ENCODE measurements at regions not wholly inside any gene's neighbourhood (a gene's known extent, or its start where the extent isn't known, plus 50 kb on each side); places are given as distances from the start of the nearest gene placed in this dataset.

GRCh38 chr6:55016261-55016660 is 158.1 kb upstream of the HCRTR2 start:
- TF ChIP-seq, protein P1, sequence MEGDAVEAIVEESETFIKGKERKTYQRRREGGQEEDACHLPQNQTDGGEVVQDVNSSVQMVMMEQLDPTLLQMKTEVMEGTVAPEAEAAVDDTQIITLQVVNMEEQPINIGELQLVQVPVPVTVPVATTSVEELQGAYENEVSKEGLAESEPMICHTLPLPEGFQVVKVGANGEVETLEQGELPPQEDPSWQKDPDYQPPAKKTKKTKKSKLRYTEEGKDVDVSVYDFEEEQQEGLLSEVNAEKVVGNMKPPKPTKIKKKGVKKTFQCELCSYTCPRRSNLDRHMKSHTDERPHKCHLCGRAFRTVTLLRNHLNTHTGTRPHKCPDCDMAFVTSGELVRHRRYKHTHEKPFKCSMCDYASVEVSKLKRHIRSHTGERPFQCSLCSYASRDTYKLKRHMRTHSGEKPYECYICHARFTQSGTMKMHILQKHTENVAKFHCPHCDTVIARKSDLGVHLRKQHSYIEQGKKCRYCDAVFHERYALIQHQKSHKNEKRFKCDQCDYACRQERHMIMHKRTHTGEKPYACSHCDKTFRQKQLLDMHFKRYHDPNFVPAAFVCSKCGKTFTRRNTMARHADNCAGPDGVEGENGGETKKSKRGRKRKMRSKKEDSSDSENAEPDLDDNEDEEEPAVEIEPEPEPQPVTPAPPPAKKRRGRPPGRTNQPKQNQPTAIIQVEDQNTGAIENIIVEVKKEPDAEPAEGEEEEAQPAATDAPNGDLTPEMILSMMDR (IDR thresholded peaks at IDR 0.05) = no peak
- no peak overlapping the region for H3K4me3 ChIP-seq
- no peaks in the 10 kb centered on the region for H3K27me3 ChIP-seq
- H3K9me3 ChIP-seq = no peaks in the 10 kb centered on the region
- no peaks in the 10 kb centered on the region for H3K36me3 ChIP-seq
- intact Hi-C loops (cut with DNase I; ENCODE audit: low total_unique reads) = no loop called here
- H3K4me1 ChIP-seq = peaks cover 0 to 19% (median 8%) of the 10 kb centered on the region in 4 donors
- DNase-seq = no peak
- no peak overlapping the region for H3K27ac ChIP-seq

DNA sequence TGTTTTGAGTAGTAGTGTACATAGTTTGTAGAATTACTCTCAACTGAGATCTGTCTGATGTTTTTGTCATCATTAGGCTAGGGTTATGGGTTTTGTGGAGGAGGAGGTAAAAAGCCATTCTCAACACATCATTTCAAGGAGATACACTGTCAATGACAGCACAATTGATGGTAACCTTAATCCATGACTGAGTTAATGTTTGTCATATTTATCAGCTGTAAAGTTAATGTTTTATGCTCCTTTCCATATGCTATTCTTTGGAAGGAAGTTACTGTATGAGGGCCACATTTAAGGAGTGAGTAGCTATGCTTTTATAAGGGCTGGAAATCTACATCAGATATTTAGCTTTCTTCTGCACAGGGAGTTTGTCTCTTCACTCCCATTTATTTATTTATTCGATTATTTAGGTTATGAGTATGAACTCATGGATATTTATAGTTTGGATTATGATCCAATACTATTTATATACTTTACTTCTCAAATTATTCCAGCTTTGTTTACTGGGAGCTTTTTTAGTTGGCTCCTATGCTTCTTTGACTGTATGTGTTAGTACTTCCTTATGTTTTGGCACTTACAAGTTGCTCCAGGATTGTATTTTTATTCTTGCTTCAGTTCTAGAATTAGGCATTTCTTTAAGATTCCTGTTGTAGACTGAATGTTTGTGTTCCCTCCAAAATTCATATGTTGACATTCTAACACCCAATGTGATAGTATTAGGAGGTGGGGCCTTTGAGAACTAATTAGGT is 156.6 kb upstream of the HCRTR2 start:
- no peak for DNase-seq
- intact Hi-C loops (cut with DNase I; ENCODE audit: low total_unique reads) = no loop called here
- no peak overlapping the region for H3K4me3 ChIP-seq
- H3K27ac ChIP-seq = no peak overlapping the region
- peaks cover 0 to 19% (median 8%) of the 10 kb centered on the region in 4 donors for H3K4me1 ChIP-seq
- no peaks in the 10 kb centered on the region for H3K27me3 ChIP-seq
- H3K36me3 ChIP-seq = no peaks in the 10 kb centered on the region
- H3K9me3 ChIP-seq = no peaks in the 10 kb centered on the region
- TF ChIP-seq, protein P1 (IDR thresholded peaks at IDR 0.05) = no peak

- H3K9me3 ChIP-seq = no peaks in the 10 kb centered on the region
- H3K27ac ChIP-seq = no peak overlapping the region
- peaks cover 0 to 11% (median 4%) of the 10 kb centered on the region in 4 donors for H3K4me1 ChIP-seq
- H3K4me3 ChIP-seq = no peak overlapping the region
- no peak for DNase-seq
- H3K36me3 ChIP-seq = no peaks in the 10 kb centered on the region
- TF ChIP-seq, protein P1 (IDR thresholded peaks at IDR 0.05) = no peak
- H3K27me3 ChIP-seq = no peaks in the 10 kb centered on the region
- intact Hi-C loops (cut with DNase I; ENCODE audit: low total_unique reads) = no loop called here
Observed at GRCh38 chr6:55019591-55019990, 154.7 kb upstream of the HCRTR2 start.

DNA sequence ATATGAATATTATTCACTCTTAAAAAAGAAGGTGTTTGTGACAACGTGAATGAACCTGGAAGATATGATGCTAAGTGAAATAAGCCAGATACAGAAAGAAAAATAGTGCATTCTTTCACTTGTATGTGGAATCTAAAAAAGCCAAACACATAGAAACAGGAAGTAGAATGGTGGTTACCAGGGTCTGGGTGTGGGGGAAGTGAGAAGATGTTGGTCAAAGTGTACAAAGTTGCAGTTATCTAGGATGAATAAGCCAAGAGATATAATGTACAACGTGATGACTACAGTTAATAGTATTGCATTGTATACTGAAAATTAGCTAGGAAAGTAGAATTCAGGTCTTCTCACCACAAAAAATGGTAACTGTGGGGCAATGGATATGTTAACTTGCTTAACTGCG is 151.1 kb upstream of the HCRTR2 start:
- no peak for DNase-seq

GRCh38 chr6:55033016-55033546 is 141.2 kb upstream of the HCRTR2 start:
- intact Hi-C loops (cut with DNase I; ENCODE audit: low total_unique reads) = no loop called here
- peaks cover 0 to 14% (median 7%) of the 10 kb centered on the region in 3 donors for H3K9me3 ChIP-seq
- no peak for DNase-seq
- no peak overlapping the region for H3K4me3 ChIP-seq
- no peaks in the 10 kb centered on the region for H3K4me1 ChIP-seq
- no peaks in the 10 kb centered on the region for H3K36me3 ChIP-seq
- H3K27me3 ChIP-seq = no peaks in the 10 kb centered on the region
- TF ChIP-seq, protein P1 (IDR thresholded peaks at IDR 0.05) = no peak
- no peak overlapping the region for H3K27ac ChIP-seq

More for the DNA sequence above, 151.1 kb upstream of the HCRTR2 start:
- intact Hi-C loops (cut with DNase I; ENCODE audit: low total_unique reads) = no loop called here
- Histone ChIP-seq H3K9me3 (no peaks in the 10 kb centered on the region), H3K27ac (no peak overlapping the region), H3K27me3 (no peaks in the 10 kb centered on the region), H3K4me3 (no peak overlapping the region), H3K36me3 (no peaks in the 10 kb centered on the region), H3K4me1 (no peaks in the 10 kb centered on the region)
- TF ChIP-seq, protein P1 (IDR thresholded peaks at IDR 0.05) = no peak
